Mucosa of rectum (tissue), 2 donors: ENCODE measurements at regions not wholly inside any gene's neighbourhood (a gene's known extent, or its start where the extent isn't known, plus 50 kb on each side); places are given as distances from the start of the nearest gene placed in this dataset.
"Not testable (repeated sequence)": the region's sequence is repeated elsewhere in the genome, so short reads cannot be mapped to it uniquely, and the experiment has no call there.

Experiments used
- H3K27ac ChIP-seq, 2 donors: one replicate each; pipeline ENCODE4 v1.7.0; 2013; ENCODE audit warnings: inconsistent platforms in 2 of 2, low read depth in 2 of 2, low read length in 2 of 2
- H3K27me3 ChIP-seq, 2 donors: one replicate each; pipeline ENCODE4 v1.7.0; 2013; ENCODE audit warnings: low read length in 2 of 2; ENCODE audit not compliant: control insufficient read depth in 2 of 2, insufficient read depth in 2 of 2
- H3K36me3 ChIP-seq, 2 donors: one replicate each; pipeline ENCODE4 v1.7.0; 2013; ENCODE audit warnings: low read length in 2 of 2; ENCODE audit not compliant: control insufficient read depth in 2 of 2, insufficient read depth in 2 of 2
- H3K4me1 ChIP-seq, 2 donors: one replicate each; pipeline ENCODE4 v1.7.0; 2013; ENCODE audit warnings: low read length in 2 of 2, mild to moderate bottlenecking in 1 of 2; ENCODE audit not compliant: control insufficient read depth in 2 of 2, insufficient read depth in 2 of 2
- H3K4me3 ChIP-seq, 2 donors: one replicate each; pipeline ENCODE4 v1.7.0; 2013; ENCODE audit warnings: low read length in 2 of 2
- H3K9ac ChIP-seq, 2 donors: one replicate each; pipeline ENCODE4 v1.7.0; 2013; ENCODE audit warnings: low read length in 2 of 2, low read depth in 1 of 2, mild to moderate bottlenecking in 1 of 2
- H3K9me3 ChIP-seq, 2 donors: one replicate each; pipeline ENCODE4 v1.7.0; 2013; ENCODE audit warnings: low read length in 2 of 2; ENCODE audit not compliant: control insufficient read depth in 2 of 2
- donor health status: healthy.
- donor health status: Normal muscosa, but diverticular disease.

- H3K4me3 ChIP-seq, H3K9me3 ChIP-seq, H3K27ac ChIP-seq, H3K27me3 ChIP-seq, H3K9ac ChIP-seq, H3K36me3 ChIP-seq, H3K4me1 ChIP-seq: not testable (repeated sequence)
These were observed 245.0 kb downstream of the PTGER3 start for GRCh38 chr1:70802625-70803024.

- Histone ChIP-seq H3K4me1 (no peaks in the 10 kb centered on the region), H3K27ac (no peak overlapping the region), H3K9ac (no peak overlapping the region), H3K9me3 (no peaks in the 10 kb centered on the region), H3K27me3 (no peaks in the 10 kb centered on the region), H3K36me3 (no peaks in the 10 kb centered on the region), H3K4me3 (no peak overlapping the region)
These were observed 242.0 kb downstream of the PTGER3 start for GRCh38 chr1:70805641-70806040.

GRCh38 chr1:70807088-70807664, 240.4 kb downstream of the PTGER3 start:
- no peaks in the 10 kb centered on the region for H3K4me1 ChIP-seq
- H3K36me3 ChIP-seq: no peaks in the 10 kb centered on the region
- no peak overlapping the region for H3K4me3 ChIP-seq
- H3K9ac ChIP-seq: no peak overlapping the region
- H3K9me3 ChIP-seq: no peaks in the 10 kb centered on the region
- no peak overlapping the region for H3K27ac ChIP-seq
- no peaks in the 10 kb centered on the region for H3K27me3 ChIP-seq

GRCh38 chr1:70809069-70809468, 238.5 kb downstream of the PTGER3 start:
- Histone ChIP-seq H3K9me3 (no peaks in the 10 kb centered on the region), H3K27me3 (no peaks in the 10 kb centered on the region), H3K9ac (no peak overlapping the region), H3K27ac (no peak overlapping the region), H3K4me1 (no peaks in the 10 kb centered on the region), H3K4me3 (no peak overlapping the region), H3K36me3 (no peaks in the 10 kb centered on the region)

- Histone ChIP-seq H3K4me1 (no peaks in the 10 kb centered on the region), H3K9ac (no peak overlapping the region), H3K27me3 (no peaks in the 10 kb centered on the region), H3K9me3 (no peaks in the 10 kb centered on the region), H3K36me3 (no peaks in the 10 kb centered on the region), H3K4me3 (no peak overlapping the region), H3K27ac (no peak overlapping the region)
These were observed 235.8 kb downstream of the PTGER3 start for GRCh38 chr1:70811815-70812214.

- Histone ChIP-seq H3K36me3 (no peaks in the 10 kb centered on the region), H3K4me1 (no peaks in the 10 kb centered on the region), H3K27me3 (no peaks in the 10 kb centered on the region), H3K9me3 (no peaks in the 10 kb centered on the region), H3K9ac (no peak overlapping the region), H3K27ac (no peak overlapping the region), H3K4me3 (no peak overlapping the region)
These were observed 235.0 kb downstream of the PTGER3 start for GRCh38 chr1:70812442-70813109.

GRCh38 chr1:70818401-70818800, 229.2 kb downstream of the PTGER3 start:
- no peak overlapping the region for H3K9ac ChIP-seq

GRCh38 chr1:70819231-70819630, 228.4 kb downstream of the PTGER3 start:
- H3K4me1 ChIP-seq: no peaks in the 10 kb centered on the region
- H3K9me3 ChIP-seq: no peaks in the 10 kb centered on the region
- H3K36me3 ChIP-seq: no peaks in the 10 kb centered on the region
- no peak overlapping the region for H3K9ac ChIP-seq
- no peaks in the 10 kb centered on the region for H3K27me3 ChIP-seq
- H3K27ac ChIP-seq: no peak overlapping the region
- H3K4me3 ChIP-seq: no peak overlapping the region

More at GRCh38 chr1:70818401-70818800, 229.2 kb downstream of the PTGER3 start:
- Histone ChIP-seq H3K4me3 (no peak overlapping the region), H3K36me3 (no peaks in the 10 kb centered on the region), H3K27me3 (no peaks in the 10 kb centered on the region), H3K9me3 (no peaks in the 10 kb centered on the region), H3K27ac (no peak overlapping the region), H3K4me1 (no peaks in the 10 kb centered on the region)

- H3K4me3 ChIP-seq: no peak overlapping the region
- H3K4me1 ChIP-seq: no peaks in the 10 kb centered on the region
- H3K27ac ChIP-seq: no peak overlapping the region
- H3K27me3 ChIP-seq: no peaks in the 10 kb centered on the region
- no peaks in the 10 kb centered on the region for H3K36me3 ChIP-seq
- no peaks in the 10 kb centered on the region for H3K9me3 ChIP-seq
- no peak overlapping the region for H3K9ac ChIP-seq
These were observed 227.8 kb downstream of the PTGER3 start for GRCh38 chr1:70819785-70820184.

- Histone ChIP-seq H3K27me3 (no peaks in the 10 kb centered on the region), H3K9me3 (no peaks in the 10 kb centered on the region), H3K4me3 (no peak overlapping the region), H3K4me1 (no peaks in the 10 kb centered on the region), H3K9ac (no peak overlapping the region), H3K36me3 (no peaks in the 10 kb centered on the region), H3K27ac (no peak overlapping the region)
These were observed 227.2 kb downstream of the PTGER3 start for GRCh38 chr1:70820396-70820795.
